Neural progenitor cell (in vitro differentiated cells): ENCODE measurements at regions not wholly inside any gene's neighbourhood (a gene's known extent, or its start where the extent isn't known, plus 50 kb on each side); places are given as distances from the start of the nearest gene placed in this dataset.

Experiments
- DNase-seq: peaks from one replicate; pipeline ENCODE4 v3.0.0-alpha.2; 2016; ENCODE audit warnings: low spot score
- H2AFZ ChIP-seq: fragments of 200-600 bp; sonication (generic); replicated peaks from 2 replicates; pipeline ENCODE4 v1.6.1; 2016; ENCODE audit warnings: antibody characterized with exemption
- H3F3A ChIP-seq: fragments of 200-600 bp; sonication (generic); 2 replicates; pipeline ENCODE4 v1.6.1; 2016; ENCODE audit warnings: antibody characterized with exemption, low read depth
- H3K27ac ChIP-seq: fragments of 200-600 bp; sonication (generic); 2 replicates; pipeline ENCODE4 v1.5.1; 2016; ENCODE audit warnings: mild to moderate bottlenecking
- H3K27me3 ChIP-seq: fragments of 200-600 bp; sonication (generic); 2 replicates; pipeline ENCODE4 v1.6.1; 2016; ENCODE audit warnings: mild to moderate bottlenecking, moderate library complexity
- H3K36me3 ChIP-seq: fragments of 200-600 bp; sonication (generic); 2 replicates; pipeline ENCODE4 v1.5.1; 2016
- H3K4me1 ChIP-seq: fragments of 200-600 bp; sonication (generic); 2 replicates; pipeline ENCODE4 v1.6.1; 2016; ENCODE audit warnings: mixed run types
- H3K4me2 ChIP-seq: fragments of 200-600 bp; sonication (generic); 2 replicates; pipeline ENCODE4 v1.6.1; 2016
- H3K4me3 ChIP-seq: fragments of 200-600 bp; sonication (generic); 2 replicates; pipeline ENCODE4 v1.5.1; 2016
- H3K79me2 ChIP-seq: fragments of 200-600 bp; sonication (generic); 2 replicates; pipeline ENCODE4 v1.6.1; 2016; ENCODE audit warnings: low read depth
- H3K9ac ChIP-seq: fragments of 200-600 bp; sonication (generic); 2 replicates; pipeline ENCODE4 v1.6.1; 2016
- H3K9me3 ChIP-seq: fragments of 200-600 bp; sonication (generic); 2 replicates; pipeline ENCODE4 v1.5.1; 2016; ENCODE audit warnings: low read depth
- H4K20me1 ChIP-seq: fragments of 200-600 bp; sonication (generic); 2 replicates; pipeline ENCODE4 v1.6.1; 2016; ENCODE audit warnings: low read depth
- H3K27ac Mint-ChIP-seq: 3 replicates; pipeline ENCODE4 v1.8.0; 2021; ENCODE audit warnings: mixed read lengths
- H3K27me3 Mint-ChIP-seq: 2 replicates; pipeline ENCODE4 v1.8.0; 2022; ENCODE audit warnings: low read depth, mild to moderate bottlenecking, inconsistent platforms, moderate library complexity, mixed read lengths; ENCODE audit not compliant: insufficient read depth
- H3K36me3 Mint-ChIP-seq: 3 replicates; pipeline ENCODE4 v1.8.0; 2021; ENCODE audit warnings: mixed read lengths
- H3K4me1 Mint-ChIP-seq: 3 replicates; pipeline ENCODE4 v1.8.0; 2021; ENCODE audit warnings: mixed read lengths
- H3K4me3 Mint-ChIP-seq: 3 replicates; pipeline ENCODE4 v1.8.0; 2021; ENCODE audit warnings: mild to moderate bottlenecking, moderate library complexity, mixed read lengths
- H3K9me3 Mint-ChIP-seq: 3 replicates; pipeline ENCODE4 v1.8.0; 2020; ENCODE audit warnings: mixed read lengths
- CTCF ChIP-seq: fragments of 200-600 bp; sonication (generic); IDR thresholded peaks from 2 replicates; pipeline ENCODE4 v1.5.1; 2017; ENCODE audit warnings: antibody characterized with exemption, mild to moderate bottlenecking
- EZH2 ChIP-seq: fragments of 200-600 bp; sonication (generic); IDR thresholded peaks from 2 replicates; pipeline ENCODE4 v1.6.1; 2017; ENCODE audit warnings: antibody characterized with exemption, mild to moderate bottlenecking, moderate library complexity
- EZH2phosphoT487 ChIP-seq: fragments of 200-600 bp; sonication (generic); IDR thresholded peaks from 2 replicates; pipeline ENCODE4 v1.6.1; 2017; ENCODE audit warnings: antibody characterized with exemption

GRCh38 chr12:68405343-68405781 is 73.2 kb upstream of the MDM1 start:
- Mint-ChIP-seq H3K27ac (no peak overlapping the region), H3K36me3 (no peaks in the 10 kb centered on the region), H3K9me3 (peaks cover 2% of the 10 kb centered on the region), H3K4me3 (no peak overlapping the region), H3K27me3 (peaks cover 3% of the 10 kb centered on the region), H3K4me1 (peaks cover 8% of the 10 kb centered on the region)
- H3K27ac ChIP-seq, result no peak overlapping the region
- no peak overlapping the region for H2AFZ ChIP-seq
- no peak for DNase-seq
- H3F3A ChIP-seq, result no peaks in the 10 kb centered on the region
- H3K27me3 ChIP-seq, result no peaks in the 10 kb centered on the region
- no peak overlapping the region for H3K9ac ChIP-seq
- TF ChIP-seq CTCF (no peak), EZH2 (no peak), EZH2phosphoT487 (no peak)
- no peaks in the 10 kb centered on the region for H4K20me1 ChIP-seq
- H3K36me3 ChIP-seq, result no peaks in the 10 kb centered on the region
- H3K79me2 ChIP-seq, result no peaks in the 10 kb centered on the region
- H3K4me2 ChIP-seq, result no peak overlapping the region
- H3K9me3 ChIP-seq, result no peaks in the 10 kb centered on the region
- no peaks in the 10 kb centered on the region for H3K4me1 ChIP-seq
- no peak overlapping the region for H3K4me3 ChIP-seq

- H3K4me3 ChIP-seq, result no peak overlapping the region
- H3K9ac ChIP-seq, result no peak overlapping the region
- Mint-ChIP-seq H3K9me3 (peaks cover 2% of the 10 kb centered on the region), H3K4me3 (no peak overlapping the region), H3K36me3 (no peaks in the 10 kb centered on the region), H3K27me3 (peaks cover 3% of the 10 kb centered on the region), H3K4me1 (peaks cover 8% of the 10 kb centered on the region), H3K27ac (no peak overlapping the region)
- peak; percentile 42 for TF ChIP-seq CTCF
- TF ChIP-seq EZH2phosphoT487, result no peak
- no peak for TF ChIP-seq EZH2
- no peaks in the 10 kb centered on the region for H3K9me3 ChIP-seq
- H3K4me2 ChIP-seq, result no peak overlapping the region
- DNase-seq, result peak; percentile 24
- H3K79me2 ChIP-seq, result no peaks in the 10 kb centered on the region
- H4K20me1 ChIP-seq, result no peaks in the 10 kb centered on the region
- no peak overlapping the region for H3K27ac ChIP-seq
- no peaks in the 10 kb centered on the region for H3K36me3 ChIP-seq
- no peaks in the 10 kb centered on the region for H3F3A ChIP-seq
- H3K27me3 ChIP-seq, result no peaks in the 10 kb centered on the region
- peak overlapping the region; percentile 79 for H2AFZ ChIP-seq
- H3K4me1 ChIP-seq, result no peaks in the 10 kb centered on the region
Measured at GRCh38 chr12:68406134-68406576, 74.0 kb upstream of the MDM1 start.

GRCh38 chr12:68406911-68407310 is 74.7 kb upstream of the MDM1 start:
- Mint-ChIP-seq H3K4me3 (no peak overlapping the region), H3K27me3 (peaks cover 3% of the 10 kb centered on the region), H3K36me3 (no peaks in the 10 kb centered on the region), H3K27ac (no peak overlapping the region), H3K9me3 (peaks cover 2% of the 10 kb centered on the region), H3K4me1 (peaks cover 8% of the 10 kb centered on the region)
- no peak for DNase-seq
- no peaks in the 10 kb centered on the region for H4K20me1 ChIP-seq
- no peaks in the 10 kb centered on the region for H3K27me3 ChIP-seq
- no peaks in the 10 kb centered on the region for H3F3A ChIP-seq
- H3K36me3 ChIP-seq, result no peaks in the 10 kb centered on the region
- H3K4me1 ChIP-seq, result no peaks in the 10 kb centered on the region
- TF ChIP-seq EZH2 (no peak), EZH2phosphoT487 (no peak), CTCF (no peak)
- H3K9ac ChIP-seq, result no peak overlapping the region
- no peaks in the 10 kb centered on the region for H3K9me3 ChIP-seq
- H2AFZ ChIP-seq, result peak overlapping the region; percentile 79
- no peak overlapping the region for H3K4me2 ChIP-seq
- no peak overlapping the region for H3K27ac ChIP-seq
- H3K79me2 ChIP-seq, result no peaks in the 10 kb centered on the region
- no peak overlapping the region for H3K4me3 ChIP-seq
